ENCODE measurements at regions not wholly inside any gene's neighbourhood (a gene's known extent, or its start where the extent isn't known, plus 50 kb on each side); places are given as distances from the start of the nearest gene placed in this dataset.

DNA sequence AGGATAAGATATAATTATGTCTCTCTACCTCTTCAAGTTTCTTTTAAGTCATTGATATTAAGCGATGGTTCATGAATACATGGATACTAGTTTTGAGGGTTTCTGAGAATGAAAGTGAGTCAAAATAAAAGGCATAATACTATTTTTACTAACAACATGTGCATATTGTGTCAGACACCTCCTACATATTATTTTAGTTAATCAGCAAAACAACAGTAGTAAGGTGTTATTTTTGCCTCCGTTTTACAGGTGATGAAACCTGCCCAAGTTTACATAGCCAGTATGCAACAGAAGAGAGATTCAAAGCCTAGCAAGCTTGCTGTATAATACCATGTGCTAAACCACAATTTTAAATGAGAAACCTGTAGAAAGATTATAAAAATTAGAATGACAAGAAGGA lies 544.1 kb downstream of the EPHA5 start:
- H3K4me3 ChIP-seq (ENCODE audit: low read depth, low read length): no peak overlapping the region
- TF ChIP-seq, protein P1, sequence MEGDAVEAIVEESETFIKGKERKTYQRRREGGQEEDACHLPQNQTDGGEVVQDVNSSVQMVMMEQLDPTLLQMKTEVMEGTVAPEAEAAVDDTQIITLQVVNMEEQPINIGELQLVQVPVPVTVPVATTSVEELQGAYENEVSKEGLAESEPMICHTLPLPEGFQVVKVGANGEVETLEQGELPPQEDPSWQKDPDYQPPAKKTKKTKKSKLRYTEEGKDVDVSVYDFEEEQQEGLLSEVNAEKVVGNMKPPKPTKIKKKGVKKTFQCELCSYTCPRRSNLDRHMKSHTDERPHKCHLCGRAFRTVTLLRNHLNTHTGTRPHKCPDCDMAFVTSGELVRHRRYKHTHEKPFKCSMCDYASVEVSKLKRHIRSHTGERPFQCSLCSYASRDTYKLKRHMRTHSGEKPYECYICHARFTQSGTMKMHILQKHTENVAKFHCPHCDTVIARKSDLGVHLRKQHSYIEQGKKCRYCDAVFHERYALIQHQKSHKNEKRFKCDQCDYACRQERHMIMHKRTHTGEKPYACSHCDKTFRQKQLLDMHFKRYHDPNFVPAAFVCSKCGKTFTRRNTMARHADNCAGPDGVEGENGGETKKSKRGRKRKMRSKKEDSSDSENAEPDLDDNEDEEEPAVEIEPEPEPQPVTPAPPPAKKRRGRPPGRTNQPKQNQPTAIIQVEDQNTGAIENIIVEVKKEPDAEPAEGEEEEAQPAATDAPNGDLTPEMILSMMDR (IDR thresholded peaks at IDR 0.05; ENCODE audit: borderline replicate concordance, insufficient read depth, low read depth, low read length): no peak

DNA sequence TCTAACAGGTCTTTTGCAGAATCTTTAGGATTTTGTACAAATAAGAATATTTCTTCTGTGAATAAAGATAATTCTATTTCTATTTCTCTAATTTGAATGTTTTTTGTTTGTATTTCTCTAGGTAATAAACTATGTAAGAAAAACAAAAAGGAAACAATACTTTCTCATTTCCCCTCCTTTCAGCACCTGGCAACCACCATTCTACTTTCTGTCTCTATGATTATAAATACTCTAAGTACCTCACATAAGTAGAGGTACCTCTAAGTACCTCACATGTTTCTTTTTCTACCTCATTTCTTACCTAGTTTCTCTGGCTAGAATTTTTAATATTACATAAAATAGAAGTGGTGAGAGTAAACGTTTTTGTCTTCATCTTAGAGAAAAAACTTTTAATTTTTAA lies 550.0 kb downstream of the EPHA5 start:
- no peak overlapping the region for H3K4me3 ChIP-seq (ENCODE audit: low read depth, low read length)
- TF ChIP-seq, protein P1 (IDR thresholded peaks at IDR 0.05; ENCODE audit: borderline replicate concordance, insufficient read depth, low read depth, low read length): no peak

DNA sequence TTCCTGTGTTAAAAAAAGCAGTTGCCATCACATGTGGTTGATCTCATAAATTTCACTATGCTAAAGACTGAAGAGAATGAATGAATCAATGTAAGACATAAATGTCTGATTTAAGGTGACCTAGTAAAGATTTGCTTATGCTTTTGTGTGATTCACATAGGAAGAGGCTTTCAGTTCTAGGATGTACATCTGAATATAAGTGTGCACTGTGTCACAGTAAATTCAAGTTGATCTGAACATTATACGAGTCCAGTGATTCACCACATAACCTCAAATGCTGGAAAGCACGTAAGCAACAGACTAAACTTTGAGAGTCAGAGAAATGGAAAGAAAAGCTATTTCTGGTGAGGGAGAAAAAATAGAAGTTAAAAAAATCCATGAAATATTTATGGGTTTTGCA lies 567.9 kb downstream of the EPHA5 start:
- H3K4me3 ChIP-seq (ENCODE audit: low read depth, low read length): no peak overlapping the region
- TF ChIP-seq, protein P1 (IDR thresholded peaks at IDR 0.05; ENCODE audit: borderline replicate concordance, insufficient read depth, low read depth, low read length): no peak

DNA sequence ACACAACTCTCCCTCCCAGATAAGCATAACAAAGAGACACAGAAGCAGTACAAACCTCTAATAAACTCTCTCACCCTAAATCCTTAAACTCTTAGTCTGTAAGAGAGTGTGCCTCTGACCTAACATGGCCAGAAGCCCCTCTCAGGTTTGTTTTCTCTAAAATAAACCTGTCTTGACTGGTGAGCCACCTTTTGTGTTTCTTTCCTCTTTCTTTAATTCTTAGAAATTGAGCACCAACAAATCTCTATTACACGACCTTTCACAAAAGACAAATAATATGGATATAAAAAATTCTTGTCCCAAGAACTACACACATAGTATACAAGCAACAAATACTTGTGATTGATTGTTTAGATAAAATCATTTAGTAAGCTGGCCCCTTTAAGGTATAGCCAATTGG lies 573.7 kb downstream of the EPHA5 start:
- TF ChIP-seq, protein P1 (IDR thresholded peaks at IDR 0.05; ENCODE audit: borderline replicate concordance, insufficient read depth, low read depth, low read length): no peak
- no peak overlapping the region for H3K4me3 ChIP-seq (ENCODE audit: low read depth, low read length)

DNA sequence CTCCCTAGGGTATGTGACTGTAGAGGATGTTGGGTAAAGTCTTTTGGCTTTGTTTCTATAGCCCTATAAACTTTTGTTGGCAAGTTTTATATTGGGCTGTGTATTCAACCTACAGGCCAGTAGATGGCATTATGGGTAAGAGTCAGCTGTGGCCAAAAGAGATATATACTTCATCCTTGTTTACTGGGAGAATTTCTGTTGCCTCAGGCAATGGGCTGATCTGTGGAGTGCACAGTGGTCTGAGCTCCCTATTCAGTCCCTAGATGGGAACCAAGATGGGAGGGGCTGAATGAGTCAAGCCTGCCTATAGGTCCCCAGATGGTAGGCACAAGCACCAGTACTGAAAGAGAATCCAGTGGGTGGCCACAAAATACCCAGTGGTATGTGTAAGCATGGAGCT lies 580.6 kb downstream of the EPHA5 start:
- H3K4me3 ChIP-seq (ENCODE audit: low read depth, low read length): no peak overlapping the region
- TF ChIP-seq, protein P1 (IDR thresholded peaks at IDR 0.05; ENCODE audit: borderline replicate concordance, insufficient read depth, low read depth, low read length): no peak

DNA sequence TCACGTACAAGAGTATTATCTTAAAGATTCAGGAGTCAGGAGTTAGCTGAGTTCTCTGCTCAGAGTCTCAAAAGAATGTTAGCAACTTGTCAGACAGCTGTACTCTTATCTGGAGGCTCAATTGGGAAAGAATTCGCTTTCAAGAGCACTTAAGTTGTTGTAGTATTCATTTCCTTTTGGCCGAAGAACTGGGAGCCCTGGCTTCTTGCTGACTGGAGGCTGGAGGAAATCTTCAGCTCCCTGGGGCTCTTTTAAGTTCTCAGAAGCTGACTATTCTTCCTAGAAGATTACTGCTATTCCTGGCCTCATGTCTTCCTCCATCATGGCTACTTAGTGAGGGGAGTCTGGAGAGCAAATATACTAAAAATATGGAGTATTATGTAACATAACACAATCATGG lies 587.2 kb downstream of the EPHA5 start:
- no peak overlapping the region for H3K4me3 ChIP-seq (ENCODE audit: low read depth, low read length)
- TF ChIP-seq, protein P1 (IDR thresholded peaks at IDR 0.05; ENCODE audit: borderline replicate concordance, insufficient read depth, low read depth, low read length): no peak

DNA sequence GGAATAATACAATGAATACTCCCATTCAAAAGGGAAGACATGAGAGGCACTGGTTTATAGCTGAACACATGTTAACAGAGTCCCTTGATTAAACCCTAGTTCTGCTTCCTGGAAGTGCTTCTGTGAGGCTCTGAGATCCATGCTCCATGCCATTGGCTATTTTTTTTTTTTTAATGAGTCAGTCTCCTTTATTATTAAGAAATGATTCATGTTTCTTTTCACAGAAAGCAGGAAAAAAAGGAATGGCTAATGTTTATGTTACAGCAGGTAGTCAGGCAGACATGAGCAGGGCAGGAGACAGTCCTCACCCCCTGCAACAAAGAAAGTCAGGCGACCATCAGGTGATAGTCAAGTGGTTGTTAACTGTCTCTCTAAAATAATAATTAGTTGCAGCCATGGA lies 598.7 kb downstream of the EPHA5 start:
- no peak overlapping the region for H3K4me3 ChIP-seq (ENCODE audit: low read depth, low read length)
- TF ChIP-seq, protein P1 (IDR thresholded peaks at IDR 0.05; ENCODE audit: borderline replicate concordance, insufficient read depth, low read depth, low read length): no peak

Measured in GM12875 (cell line).